ENCODE measurements at regions not wholly inside any gene's neighbourhood (a gene's known extent, or its start where the extent isn't known, plus 50 kb on each side); places are given as distances from the start of the nearest gene placed in this dataset.

- Histone ChIP-seq H2BK120ac (ENCODE audit: low read depth, low read length) (no peak overlapping the region), H3K4me1 (ENCODE audit: control insufficient read depth, insufficient read depth, low read length) (no peaks in the 10 kb centered on the region), H3K9me1 (ENCODE audit: insufficient read depth, low read length) (no peaks in the 10 kb centered on the region), H3K4me3 (ENCODE audit: insufficient read depth, low read depth, low read length) (no peak overlapping the region), H3K27me3 (ENCODE audit: control insufficient read depth, insufficient read depth, low read length) (no peaks in the 10 kb centered on the region), H3K18ac (ENCODE audit: low read depth, low read length) (no peak overlapping the region), H4K20me1 (ENCODE audit: insufficient read depth, low read length) (no peaks in the 10 kb centered on the region), H3K14ac (replicated peaks; ENCODE audit: low read depth, low read length) (no peak overlapping the region), H3K36me3 (ENCODE audit: control insufficient read depth, insufficient read depth, low read length) (no peaks in the 10 kb centered on the region), H2BK20ac (ENCODE audit: low read depth, low read length) (no peak overlapping the region), H4K8ac (ENCODE audit: low read depth in 2 of 2, low read length in 2 of 2) (no peak overlapping the region), H4K5ac (ENCODE audit: low read depth, low read length) (no peak overlapping the region), H3K23ac (ENCODE audit: low read depth, low read length) (no peak overlapping the region), H2AK9ac (replicated peaks; ENCODE audit: low read depth, low read length, poor library complexity) (no peak overlapping the region), H2BK15ac (ENCODE audit: low read depth, low read length) (no peak overlapping the region), H3K4ac (ENCODE audit: low read depth, low read length) (no peak overlapping the region), H3K27ac (ENCODE audit: insufficient read depth, low read length) (no peak overlapping the region), H2BK5ac (ENCODE audit: low read depth, low read length, poor library complexity, severe bottlenecking) (no peak overlapping the region), H2AFZ (replicated peaks; ENCODE audit: low read length, poor library complexity) (no peak overlapping the region), H2AK5ac (ENCODE audit: low read depth, low read length) (no peak overlapping the region), H3K9me3 (ENCODE audit: control insufficient read depth, insufficient read depth, low read length) (no peaks in the 10 kb centered on the region), H3K9ac (ENCODE audit: low read depth, low read length) (no peak overlapping the region), H4K91ac (ENCODE audit: insufficient read depth, low read depth, low read length) (no peak overlapping the region), H3K79me1 (ENCODE audit: low read depth in 1 of 2, low read length in 2 of 2) (no peaks in the 10 kb centered on the region), H3K4me2 (ENCODE audit: low read depth, low read length) (no peak overlapping the region), H3K56ac (ENCODE audit: extremely low read depth, insufficient read depth, low read length) (no peak overlapping the region)
- in situ Hi-C loops (cut with MboI; ENCODE audit: low sequenced_read_pairs) (no loop called here), intact Hi-C loops (cut with micrococcal nuclease) (no loop called here), dilution Hi-C loops (cut with HindIII; ENCODE audit: low sequenced_read_pairs, unreplicated experiment) (no loop called here)
- CTCF ChIA-PET: no interaction called here
- BruUV-seq (replicated peaks): no TSS peak
- no peak for DNase-seq
- 0% methylated on average over 1 of the region's 1 CpG; no CpG with 5 or more reads in 1 of the 2 experiments for WGBS, 2 experiments (ENCODE audit: extremely low coverage in 2 of 2, insufficient read length in 1 of 2)
- TF ChIP-seq RFX5 (IDR thresholded peaks at IDR 0.05; ENCODE audit: low read depth, low read length) (no peak), MAFK (IDR thresholded peaks at IDR 0.05; ENCODE audit: low read depth, low read length) (no peak), BHLHE40 (IDR thresholded peaks at IDR 0.05; ENCODE audit: low read depth, low read length) (no peak), SMC3 (IDR thresholded peaks at IDR 0.05; ENCODE audit: low read depth, low read length) (no peak), MXI1 (IDR thresholded peaks at IDR 0.05; ENCODE audit: borderline replicate concordance, low read depth, low read length) (no peak), MAZ (IDR thresholded peaks at IDR 0.05; ENCODE audit: borderline replicate concordance, low read depth, low read length) (no peak), CHD1 (IDR thresholded peaks at IDR 0.05; ENCODE audit: low read depth, low read length) (no peak), NFE2L2 (IDR thresholded peaks at IDR 0.05; ENCODE audit: low read depth, low read length) (no peak), ELK1 (IDR thresholded peaks at IDR 0.05; ENCODE audit: borderline replicate concordance, low read depth, low read length) (no peak), RAD21 (IDR thresholded peaks at IDR 0.05; ENCODE audit: low read length) (no peak), CEBPB (IDR thresholded peaks at IDR 0.05; ENCODE audit: low read depth, low read length) (no peak), FOS (IDR thresholded peaks at IDR 0.05; ENCODE audit: low read depth, low read length) (no peak), POLR2A (IDR thresholded peaks at IDR 0.05; ENCODE audit: low read depth, low read length) (no peak), RCOR1 (IDR thresholded peaks at IDR 0.05; ENCODE audit: insufficient replicate concordance, low read length) (no peak), USF2 (IDR thresholded peaks at IDR 0.05; ENCODE audit: low read depth, low read length) (no peak)
- TF ChIP-seq, protein P1, sequence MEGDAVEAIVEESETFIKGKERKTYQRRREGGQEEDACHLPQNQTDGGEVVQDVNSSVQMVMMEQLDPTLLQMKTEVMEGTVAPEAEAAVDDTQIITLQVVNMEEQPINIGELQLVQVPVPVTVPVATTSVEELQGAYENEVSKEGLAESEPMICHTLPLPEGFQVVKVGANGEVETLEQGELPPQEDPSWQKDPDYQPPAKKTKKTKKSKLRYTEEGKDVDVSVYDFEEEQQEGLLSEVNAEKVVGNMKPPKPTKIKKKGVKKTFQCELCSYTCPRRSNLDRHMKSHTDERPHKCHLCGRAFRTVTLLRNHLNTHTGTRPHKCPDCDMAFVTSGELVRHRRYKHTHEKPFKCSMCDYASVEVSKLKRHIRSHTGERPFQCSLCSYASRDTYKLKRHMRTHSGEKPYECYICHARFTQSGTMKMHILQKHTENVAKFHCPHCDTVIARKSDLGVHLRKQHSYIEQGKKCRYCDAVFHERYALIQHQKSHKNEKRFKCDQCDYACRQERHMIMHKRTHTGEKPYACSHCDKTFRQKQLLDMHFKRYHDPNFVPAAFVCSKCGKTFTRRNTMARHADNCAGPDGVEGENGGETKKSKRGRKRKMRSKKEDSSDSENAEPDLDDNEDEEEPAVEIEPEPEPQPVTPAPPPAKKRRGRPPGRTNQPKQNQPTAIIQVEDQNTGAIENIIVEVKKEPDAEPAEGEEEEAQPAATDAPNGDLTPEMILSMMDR (conservative IDR thresholded peaks at IDR 0.05; ENCODE audit: low read depth, low read length): no peak
- ATAC-seq (ENCODE audit: low read depth): no peak
- POLR2A ChIA-PET (ENCODE audit: unreplicated experiment): no interaction called here
Observed at GRCh38 chr3:182342252-182342651, 451.1 kb upstream of the ATP11B start.
